B cell (primary cell): ENCODE measurements at regions not wholly inside any gene's neighbourhood (a gene's known extent, or its start where the extent isn't known, plus 50 kb on each side); places are given as distances from the start of the nearest gene placed in this dataset.
A peak's percentile ranks its signal among the peaks of the same experiment; 100 is the strongest.

Source experiments
- ATAC-seq: fragments of 200-7000 bp; cut with Tn5 transposase; one replicate; pipeline ENCODE4 v1.10.0; 2021; ENCODE audit warnings: low read depth, mild to moderate bottlenecking, moderate number of reproducible peaks, moderate library complexity
- CTCF ChIA-PET: fragments of 350-600 bp; sonication (Branson Sonifier 250); formaldehyde crosslinking; loops from one replicate; lab custom pipeline; 2021; ENCODE audit warnings: antibody characterized with exemption, inconsistent platforms; lab: Charles Lee
- POLR2A ChIA-PET: fragments of 350-600 bp; sonication (Branson Sonifier 250); formaldehyde crosslinking; loops from one replicate; lab custom pipeline; 2021; ENCODE audit warnings: antibody characterized with exemption; lab: Charles Lee
- DNase-seq: peaks from one replicate; pipeline ENCODE4 v3.0.0; 2013
- H2AFZ ChIP-seq: 2 replicates; pipeline ENCODE4 v1.6.1; 2012; ENCODE audit warnings: mild to moderate bottlenecking, low read depth, low read length; ENCODE audit not compliant: insufficient read depth, poor library complexity, severe bottlenecking
- H3K27ac ChIP-seq, 2 donors: 1 replicate in 1 of 2; 2 replicates in 1 of 2; pipeline ENCODE4 v1.5.1; 2012 to 2013; ENCODE audit warnings: low read length in 2 of 2, mild to moderate bottlenecking in 2 of 2, moderate library complexity in 1 of 2
- H3K27me3 ChIP-seq, 4 experiments: fragments of 200-600 bp in 1 of 4; sonication (generic) in 1 of 4; replicated peaks in 1 of 4; 1 replicate in 2 of 4; 2 replicates in 2 of 4; pipeline versions ENCODE4 v1.6.1 to v1.7.0; 2013 to 2016; ENCODE audit warnings: low read length in 3 of 4, mild to moderate bottlenecking in 2 of 4, mixed read lengths in 1 of 4, moderate library complexity in 1 of 4; ENCODE audit not compliant: insufficient read depth in 4 of 4, control insufficient read depth in 3 of 4; ENCODE audit errors: control extremely low read depth in 1 of 4
- H3K36me3 ChIP-seq, 2 experiments: replicated peaks in 1 of 2; 1 replicate in 1 of 2; 2 replicates in 1 of 2; pipeline versions ENCODE4 v1.6.1 to v1.7.1; 2013; ENCODE audit warnings: low read length in 1 of 2; ENCODE audit not compliant: insufficient read depth in 2 of 2, control insufficient read depth in 1 of 2; ENCODE audit errors: control extremely low read depth in 1 of 2, extremely low read depth in 1 of 2
- H3K4me1 ChIP-seq, 2 donors: fragments of 200-600 bp in 1 of 2; sonication (generic) in 1 of 2; 1 replicate in 1 of 2; 2 replicates in 1 of 2; pipeline versions ENCODE4 v1.5.1 to v1.6.1; 2013 to 2017; ENCODE audit warnings: low read length in 2 of 2; ENCODE audit not compliant: control insufficient read depth in 2 of 2, insufficient read depth in 2 of 2
- H3K4me2 ChIP-seq: replicated peaks from 2 replicates; pipeline ENCODE3; 2012; ENCODE audit warnings: mild to moderate bottlenecking, low read depth, low read length; ENCODE audit not compliant: poor library complexity, severe bottlenecking
- H3K4me3 ChIP-seq, 5 experiments: fragments of 200-600 bp in 1 of 5; sonication (generic) in 1 of 5; 1 replicate in 3 of 5; 2 replicates in 2 of 5; pipeline versions ENCODE4 v1.5.1 to v1.7.0; 2011 to 2016; ENCODE audit warnings: low read length in 4 of 5, mild to moderate bottlenecking in 4 of 5, low read depth in 2 of 5, control low read depth in 1 of 5, moderate library complexity in 1 of 5; ENCODE audit not compliant: insufficient read depth in 1 of 5; ENCODE audit errors: control extremely low read depth in 1 of 5, extremely low read depth in 1 of 5
- H3K79me2 ChIP-seq: fragments of 200-600 bp; sonication (generic); one replicate; pipeline ENCODE4 v1.6.0; 2016; ENCODE audit warnings: low read length; ENCODE audit not compliant: control insufficient read depth, insufficient read depth
- H3K9ac ChIP-seq: fragments of 200-600 bp; sonication (generic); 2 replicates; pipeline ENCODE4 v1.6.1; 2017; ENCODE audit warnings: mild to moderate bottlenecking, low read length, moderate library complexity
- H3K9me3 ChIP-seq, 3 donors: one replicate each; pipeline versions ENCODE4 v1.6.1 to v1.7.1; 2013; ENCODE audit warnings: low read length in 2 of 3; ENCODE audit not compliant: control insufficient read depth in 2 of 3, insufficient read depth in 1 of 3; ENCODE audit errors: control extremely low read depth in 1 of 3
- H4K20me1 ChIP-seq: 2 replicates; pipeline ENCODE4 v1.6.0; 2012; ENCODE audit warnings: mild to moderate bottlenecking, low read length; ENCODE audit not compliant: insufficient read depth, control insufficient read depth, poor library complexity, severe bottlenecking
- H3K27ac Mint-ChIP-seq: one replicate; pipeline ENCODE4 v1.8.0; 2021; ENCODE audit warnings: mixed read lengths
- H3K27me3 Mint-ChIP-seq: one replicate; pipeline ENCODE4 v1.8.0; 2021; ENCODE audit warnings: mixed read lengths
- H3K4me1 Mint-ChIP-seq: one replicate; pipeline ENCODE4 v1.8.0; 2021; ENCODE audit warnings: mixed read lengths
- H3K4me3 Mint-ChIP-seq: one replicate; pipeline ENCODE4 v1.8.0; 2021; ENCODE audit warnings: mixed read lengths
- H3K9me3 Mint-ChIP-seq: one replicate; pipeline ENCODE4 v1.8.0; 2022; ENCODE audit warnings: mixed read lengths; ENCODE audit not compliant: insufficient read depth
- EZH2 ChIP-seq: IDR thresholded peaks from 2 replicates; pipeline ENCODE4 v1.6.1; 2012; ENCODE audit warnings: borderline replicate concordance, low read depth, mild to moderate bottlenecking, moderate library complexity, low read length; ENCODE audit not compliant: insufficient read depth, poor library complexity, severe bottlenecking
- WGBS: methylation state at CpG from one replicate; pipeline ENCODE4 v1.1.5; 2013; ENCODE audit warnings: missing lambda C conversion rate; ENCODE audit not compliant: insufficient coverage; 5-methylcytosine and 5-hydroxymethylcytosine counted together
- intact Hi-C: fragments of 100-400 bp; cut with micrococcal nuclease; formaldehyde crosslinking; loops from one replicate; pipeline ENCODE4 v1.10.0; 2022
- TF ChIP-seq, protein P1 (sequence below): fragments of 200-600 bp; IDR thresholded peaks from one replicate; pipeline ENCODE4 v1.8.0; 2022; ENCODE audit warnings: antibody characterized with exemption, mild to moderate bottlenecking

DNA sequence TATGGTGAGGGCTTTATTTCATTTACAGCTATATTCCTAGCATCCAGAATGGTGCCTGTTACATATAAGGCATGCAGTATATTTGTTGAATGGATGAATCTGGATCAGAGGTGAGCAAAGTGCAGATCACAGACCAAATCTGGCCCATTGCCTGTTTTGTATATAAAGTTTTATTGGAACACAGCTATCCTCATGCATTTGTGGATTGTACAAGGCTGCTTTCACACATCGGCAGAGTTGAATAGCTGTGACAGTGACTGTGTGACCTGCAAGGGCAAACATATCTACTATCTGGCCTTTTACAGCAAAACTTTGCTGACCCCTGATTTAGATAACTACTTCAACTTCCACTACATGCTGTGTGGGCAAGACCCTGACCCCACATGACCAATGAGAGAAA, 54.0 kb upstream of the MRPS6 start:
- Mint-ChIP-seq H3K27me3 (no peaks in the 10 kb centered on the region), H3K9me3 (peaks cover 12% of the 10 kb centered on the region), H3K27ac (peak overlapping the region; percentile 96), H3K4me3 (peak overlapping the region; percentile 85), H3K4me1 (peaks cover 50% of the 10 kb centered on the region)
- POLR2A ChIA-PET: interaction anchor here (1.5 to 2.2 kb wide), 2 partner anchors 54 to 71 kb away, joined by 8 to 11 read pairs; partner anchors contain the start of genes MRPS6 and SLC5A3
- H3K79me2 ChIP-seq: no peaks in the 10 kb centered on the region
- H3K4me3 ChIP-seq: peak overlapping the region in 1 of 5 experiments; percentile 34
- ATAC-seq: no peak
- WGBS: 90% methylated on average over 1 of the region's 1 CpG
- H4K20me1 ChIP-seq: no peaks in the 10 kb centered on the region
- no peak overlapping the region for H3K9ac ChIP-seq
- H3K9me3 ChIP-seq: peaks cover 0 to 9% (median 2%) of the 10 kb centered on the region in 3 donors
- no peaks in the 10 kb centered on the region for H3K36me3 ChIP-seq
- peak overlapping the region; percentile 70 to 83 for H3K27ac ChIP-seq
- intact Hi-C loops: loop anchor here (2.0 kb wide), 1 partner anchor 95 kb away; no protein-coding TSS in a partner anchor
- peak overlapping the region; percentile 56 for H2AFZ ChIP-seq
- TF ChIP-seq EZH2: no peak
- H3K4me1 ChIP-seq: peaks cover 50 to 56% of the 10 kb centered on the region in 2 donors
- CTCF ChIA-PET: interaction anchor here (1.2 to 3.1 kb wide), 5 partner anchors 13 to 328 kb away, joined by 3 to 23 read pairs (median 7); partner anchors contain the start of genes MRPS6 and SLC5A3
- H3K27me3 ChIP-seq: no peaks in the 10 kb centered on the region
- DNase-seq: peak; percentile 16
- peak overlapping the region; percentile 56 for H3K4me2 ChIP-seq

DNA sequence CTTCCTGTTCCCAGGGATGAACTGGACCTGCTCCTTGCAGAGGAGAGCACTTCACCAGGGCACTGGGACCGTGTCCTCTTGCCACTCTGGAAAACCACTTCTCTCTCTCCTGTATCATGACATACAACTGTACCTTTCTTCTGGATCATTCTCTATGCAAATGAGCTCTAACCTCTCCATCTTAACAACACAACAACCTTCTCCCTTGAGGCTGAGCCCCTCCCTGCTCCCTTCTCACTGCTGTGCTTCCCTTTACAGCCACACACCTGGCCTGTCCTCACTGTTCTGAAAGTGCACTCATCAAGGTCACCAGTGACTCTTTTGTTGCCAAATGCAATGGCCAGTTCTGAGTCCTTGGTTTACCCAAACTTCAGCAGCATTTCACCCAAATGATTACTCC, 54.5 kb upstream of the MRPS6 start:
- CTCF ChIA-PET: interaction anchor here (1.9 to 3.1 kb wide), 3 partner anchors 79 to 329 kb away, joined by 5 to 23 read pairs (median 8); no protein-coding TSS in a partner anchor
- POLR2A ChIA-PET: interaction anchor here (2.2 kb wide), 1 partner anchor 55 kb away, joined by 11 read pairs; the partner anchor contains the start of genes MRPS6 and SLC5A3
- TF ChIP-seq, protein P1, sequence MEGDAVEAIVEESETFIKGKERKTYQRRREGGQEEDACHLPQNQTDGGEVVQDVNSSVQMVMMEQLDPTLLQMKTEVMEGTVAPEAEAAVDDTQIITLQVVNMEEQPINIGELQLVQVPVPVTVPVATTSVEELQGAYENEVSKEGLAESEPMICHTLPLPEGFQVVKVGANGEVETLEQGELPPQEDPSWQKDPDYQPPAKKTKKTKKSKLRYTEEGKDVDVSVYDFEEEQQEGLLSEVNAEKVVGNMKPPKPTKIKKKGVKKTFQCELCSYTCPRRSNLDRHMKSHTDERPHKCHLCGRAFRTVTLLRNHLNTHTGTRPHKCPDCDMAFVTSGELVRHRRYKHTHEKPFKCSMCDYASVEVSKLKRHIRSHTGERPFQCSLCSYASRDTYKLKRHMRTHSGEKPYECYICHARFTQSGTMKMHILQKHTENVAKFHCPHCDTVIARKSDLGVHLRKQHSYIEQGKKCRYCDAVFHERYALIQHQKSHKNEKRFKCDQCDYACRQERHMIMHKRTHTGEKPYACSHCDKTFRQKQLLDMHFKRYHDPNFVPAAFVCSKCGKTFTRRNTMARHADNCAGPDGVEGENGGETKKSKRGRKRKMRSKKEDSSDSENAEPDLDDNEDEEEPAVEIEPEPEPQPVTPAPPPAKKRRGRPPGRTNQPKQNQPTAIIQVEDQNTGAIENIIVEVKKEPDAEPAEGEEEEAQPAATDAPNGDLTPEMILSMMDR: no peak
- no peak for TF ChIP-seq EZH2
- Histone ChIP-seq H3K79me2 (no peaks in the 10 kb centered on the region), H2AFZ (peak overlapping the region; percentile 56), H3K9me3 (peaks cover 0 to 13% (median 2%) of the 10 kb centered on the region in 3 donors), H3K4me1 (peaks cover 50 to 56% of the 10 kb centered on the region in 2 donors), H3K27ac (peak overlapping the region in 1 of 2 donors; percentile 83), H3K27me3 (no peaks in the 10 kb centered on the region), H3K9ac (no peak overlapping the region), H4K20me1 (no peaks in the 10 kb centered on the region), H3K36me3 (no peaks in the 10 kb centered on the region), H3K4me2 (peak overlapping the region; percentile 56), H3K4me3 (peak overlapping the region in 1 of 5 experiments; percentile 34)
- Mint-ChIP-seq H3K4me1 (peaks cover 50% of the 10 kb centered on the region), H3K27me3 (no peaks in the 10 kb centered on the region), H3K27ac (peak overlapping the region; percentile 76), H3K9me3 (peaks cover 12% of the 10 kb centered on the region), H3K4me3 (peak overlapping the region; percentile 49)
- intact Hi-C loops: loop anchor here (2.0 kb wide), 1 partner anchor 94 kb away; no protein-coding TSS in a partner anchor
- WGBS: 38% methylated on average over 1 of the region's 1 CpG
- DNase-seq: peak; percentile 15
- peak; percentile 34 for ATAC-seq
